NCI-H748 (cell line): ENCODE measurements at regions not wholly inside any gene's neighbourhood (a gene's known extent, or its start where the extent isn't known, plus 50 kb on each side); places are given as distances from the start of the nearest gene placed in this dataset.

Experiments
- DNase-seq: peaks from one replicate; lab custom pipeline; 2025; ENCODE audit not compliant: unreplicated experiment; lab: John Stamatoyannopoulos, UW

GRCh38 chr11:80415580-80415979 lies 974.8 kb upstream of the TENM4 start:
- DNase-seq = no peak

DNA sequence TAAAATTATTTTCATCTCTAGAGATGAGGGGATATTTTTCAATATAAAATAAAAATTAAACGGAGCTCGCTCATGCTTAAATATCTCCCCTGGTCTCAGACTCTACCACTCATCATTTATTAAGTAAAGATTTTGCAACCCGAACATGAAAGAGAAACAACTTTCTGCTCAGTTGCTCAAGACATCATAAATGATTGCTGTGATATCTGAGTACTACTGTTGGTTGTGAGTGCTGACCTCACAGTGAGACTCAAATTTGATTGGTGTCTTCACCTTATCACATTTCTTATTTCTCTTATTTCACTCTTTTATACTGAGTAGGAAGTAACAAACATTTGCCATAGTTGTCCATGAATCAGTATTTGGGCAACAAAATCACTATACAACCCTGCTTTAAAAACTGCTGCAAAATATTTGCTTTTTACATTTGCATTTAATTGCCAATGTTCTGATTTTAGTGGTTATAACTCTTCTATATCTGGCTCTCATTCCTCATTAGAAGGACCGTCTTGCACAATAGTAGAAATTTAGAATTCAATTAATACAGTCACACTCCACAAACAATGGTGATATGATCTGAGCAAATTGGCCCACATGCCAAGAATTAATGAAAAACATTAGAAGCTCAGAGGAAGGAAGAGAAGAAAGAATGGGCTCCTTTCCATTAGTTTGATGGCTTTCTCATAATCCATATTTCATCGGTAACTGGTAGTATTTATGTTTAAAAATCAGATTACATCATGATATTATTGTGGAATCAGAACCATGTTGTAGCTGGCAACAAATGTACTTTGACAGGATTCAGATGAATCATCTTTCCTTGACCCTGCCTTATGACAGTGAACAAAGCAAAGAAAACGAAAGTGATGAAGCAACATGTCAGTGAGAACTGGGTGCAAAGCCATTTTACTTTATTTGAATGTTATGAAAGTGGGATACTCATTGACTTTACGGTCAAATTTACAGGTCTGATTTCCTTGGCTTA lies 973.6 kb upstream of the TENM4 start:
- no peak for DNase-seq

GRCh38 chr11:80412604-80413003 lies 971.8 kb upstream of the TENM4 start:
- DNase-seq = no peak

DNA sequence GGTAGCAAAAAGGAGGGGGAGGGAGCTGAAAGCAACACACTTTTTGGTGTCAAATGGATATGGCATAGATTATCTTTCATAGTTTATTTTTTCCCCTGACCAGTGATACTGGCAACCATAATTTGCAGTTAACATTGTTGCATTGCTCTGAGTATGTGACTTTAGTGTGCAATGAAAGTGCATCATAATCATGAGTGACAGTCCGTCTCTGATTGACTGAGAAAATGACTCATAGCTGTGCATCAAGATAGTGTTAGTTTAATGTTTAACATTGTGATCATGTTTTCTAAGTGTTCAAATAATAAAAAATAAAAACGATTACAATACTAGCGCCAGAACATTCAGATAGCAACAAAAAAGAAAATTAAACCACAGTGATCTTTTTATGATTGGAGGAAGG lies 952.4 kb upstream of the TENM4 start:
- no peak for DNase-seq

DNA sequence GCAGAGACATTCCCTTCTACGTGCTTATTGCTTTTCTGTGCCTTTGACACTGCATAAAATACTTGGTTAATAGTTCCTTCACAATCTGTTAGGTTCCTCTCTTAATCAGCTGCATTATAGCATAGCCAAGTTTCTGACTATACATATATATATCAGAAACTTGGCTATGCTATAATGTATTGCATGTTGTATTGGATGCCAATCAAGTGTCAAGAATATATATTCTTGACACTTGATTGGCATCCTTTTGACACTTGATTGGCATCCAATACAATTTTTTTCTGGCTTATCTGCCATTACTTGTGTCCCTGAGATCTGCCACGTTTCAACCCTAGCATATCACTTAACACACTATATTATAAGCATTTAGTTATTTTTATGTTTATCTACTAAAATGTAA lies 949.7 kb upstream of the TENM4 start:
- no peak for DNase-seq

DNA sequence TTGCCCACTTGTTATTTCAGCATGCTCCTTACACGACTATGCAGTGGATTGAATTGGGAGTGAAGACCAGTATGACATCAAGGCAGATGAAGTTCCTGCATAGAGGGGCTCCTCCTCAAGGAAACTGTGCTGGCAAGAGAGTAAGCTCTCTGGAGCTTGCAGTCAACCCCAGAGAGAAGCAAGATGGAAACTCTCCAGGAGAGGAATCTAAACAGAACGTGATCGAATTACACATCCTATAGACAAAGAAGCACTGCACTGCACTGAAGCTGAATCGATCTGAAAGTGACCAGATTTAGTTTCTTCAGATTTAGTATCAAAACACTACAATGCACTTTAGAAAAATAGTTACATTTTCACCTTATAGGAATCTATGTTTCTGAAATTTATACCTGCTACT lies 947.7 kb upstream of the TENM4 start:
- DNase-seq = peak; percentile 44

DNA sequence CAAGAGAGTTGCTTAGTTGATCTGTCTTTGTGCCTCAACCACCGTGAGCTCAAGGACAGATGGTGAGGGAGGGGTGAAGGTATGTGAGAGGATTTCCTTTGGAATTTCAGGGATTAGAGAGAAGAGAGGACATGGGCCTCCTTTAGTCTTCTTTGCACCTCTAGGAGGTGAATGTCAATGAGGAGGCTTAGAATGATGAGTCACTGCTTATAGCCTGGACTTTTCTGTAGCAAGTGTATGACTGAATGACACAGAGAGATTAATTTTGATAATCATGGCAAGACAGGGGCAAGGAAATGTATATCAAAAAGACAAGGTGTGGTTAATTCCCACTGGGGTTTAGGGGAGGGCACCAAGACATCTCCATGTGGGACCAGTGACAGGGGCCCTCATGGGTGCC lies 947.3 kb upstream of the TENM4 start:
- DNase-seq = no peak

DNA sequence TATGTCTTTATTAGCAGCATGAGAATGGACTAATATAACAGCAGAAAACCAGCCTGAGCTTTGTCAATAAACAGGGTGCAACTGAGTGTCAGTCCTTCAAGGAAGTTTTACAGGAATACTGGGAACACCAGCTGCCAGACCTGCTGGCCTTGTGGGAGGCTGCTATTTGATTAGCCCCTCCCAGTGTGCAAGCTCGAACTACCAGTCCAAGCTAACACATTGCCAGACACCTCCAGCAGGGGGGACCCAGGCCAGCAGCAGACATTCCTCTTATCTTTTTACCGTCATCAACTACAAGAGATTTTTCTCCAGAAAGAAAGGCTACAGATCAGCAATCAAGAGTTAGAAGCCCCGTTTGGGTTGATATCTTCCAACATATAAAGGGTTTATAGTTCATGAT lies 942.8 kb upstream of the TENM4 start:
- DNase-seq = no peak

GRCh38 chr11:80379620-80380278 lies 938.9 kb upstream of the TENM4 start:
- DNase-seq = peak; percentile 93

- DNase-seq = no peak
Measured at GRCh38 chr11:80371931-80372330, 931.1 kb upstream of the TENM4 start.

GRCh38 chr11:80365980-80366379 lies 925.1 kb upstream of the TENM4 start:
- DNase-seq = no peak

- DNase-seq = no peak
Measured at GRCh38 chr11:80365076-80365725, 924.4 kb upstream of the TENM4 start.

GRCh38 chr11:80362563-80363340 lies 921.9 kb upstream of the TENM4 start:
- DNase-seq = no peak

GRCh38 chr11:80355251-80355650 lies 914.4 kb upstream of the TENM4 start:
- DNase-seq = no peak

DNA sequence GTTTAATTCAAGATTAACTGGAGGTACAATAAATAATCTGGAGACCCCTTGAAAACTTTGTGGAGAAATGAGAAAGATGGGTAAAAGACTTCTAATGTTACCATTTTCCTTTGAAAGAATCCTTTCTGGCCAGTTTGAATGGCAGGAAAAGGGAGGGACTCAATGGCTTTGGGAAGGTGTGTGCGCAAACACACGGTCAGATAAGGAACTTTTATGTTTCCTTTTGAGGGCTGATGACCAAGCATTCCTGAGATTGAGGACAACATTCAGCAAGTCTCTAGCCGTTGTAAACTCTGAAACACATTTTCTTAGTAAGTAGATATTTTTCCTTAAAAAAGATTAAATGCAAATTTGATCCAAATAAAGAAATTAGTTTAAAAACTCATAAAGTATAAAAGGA lies 909.7 kb upstream of the TENM4 start:
- DNase-seq = no peak

GRCh38 chr11:80349997-80350396 lies 909.2 kb upstream of the TENM4 start:
- DNase-seq = no peak

DNA sequence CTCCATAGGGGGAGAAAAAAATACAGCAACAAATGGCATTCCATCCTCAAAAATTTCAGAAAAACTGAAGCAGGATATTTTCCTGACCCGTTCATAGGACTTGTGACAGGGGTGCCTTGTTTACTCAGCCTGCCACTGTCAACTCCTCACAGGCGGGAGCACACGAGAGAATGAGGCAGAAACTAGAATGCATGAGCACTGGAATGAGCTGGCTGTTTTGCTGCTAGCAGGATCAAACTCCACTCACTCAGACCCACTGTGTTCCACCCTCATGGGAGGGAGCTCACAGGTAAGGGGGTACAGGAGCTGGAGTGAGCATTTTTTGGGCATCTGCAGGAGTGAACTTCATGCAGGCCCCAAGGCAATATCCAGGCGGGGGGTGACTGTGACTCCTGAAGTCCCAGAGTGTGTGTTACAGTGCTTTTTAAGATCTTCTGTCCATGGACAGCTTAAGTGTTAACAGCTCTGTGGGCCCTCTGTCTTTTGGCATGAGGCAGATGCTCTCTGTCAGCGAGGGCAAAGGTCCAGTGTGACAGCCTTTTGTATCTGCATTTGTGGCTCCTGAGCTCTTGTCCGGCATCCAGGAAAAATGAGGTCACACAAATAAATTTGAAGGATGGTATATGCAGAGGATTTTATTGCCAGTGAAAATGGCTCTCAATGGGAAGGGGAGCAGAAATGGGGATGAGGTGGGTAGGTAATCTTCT lies 905.7 kb upstream of the TENM4 start:
- DNase-seq = no peak

GRCh38 chr11:80343436-80343835 lies 902.6 kb upstream of the TENM4 start:
- DNase-seq = no peak

DNA sequence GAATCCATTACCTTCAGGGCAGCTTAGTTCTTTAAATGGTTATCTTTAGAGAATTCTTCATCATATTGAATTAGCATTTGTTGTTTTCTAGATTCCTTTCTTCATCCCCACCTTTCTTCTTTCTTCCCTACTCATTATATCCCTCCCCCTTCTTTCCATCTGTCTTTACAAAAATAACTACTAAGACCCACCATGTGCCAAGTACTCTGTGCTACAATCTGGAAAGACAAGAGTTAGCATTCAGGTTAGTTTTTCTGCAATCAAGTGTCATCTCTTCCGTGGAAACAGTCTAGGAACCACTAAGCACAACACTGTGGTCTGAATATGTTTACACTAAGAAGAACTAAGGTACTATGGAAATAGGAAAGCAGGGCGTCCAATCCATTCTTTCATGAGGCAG lies 897.4 kb upstream of the TENM4 start:
- DNase-seq = no peak

GRCh38 chr11:80331694-80332093 lies 890.9 kb upstream of the TENM4 start:
- no peak for DNase-seq
